Dendritic cell treated with granulocyte-macrophage colony-stimulating factor and Interleukin-4, amounts not matched to agents 40 ng/mL and 50 ng/mL, for 4 days (primary cell): ENCODE measurements at regions not wholly inside any gene's neighbourhood (a gene's known extent, or its start where the extent isn't known, plus 50 kb on each side); places are given as distances from the start of the nearest gene placed in this dataset.

Experiments used
- H3K27ac Mint-ChIP-seq: one replicate; pipeline ENCODE4 v1.8.0; 2022; ENCODE audit warnings: mild to moderate bottlenecking, mixed read lengths
- H3K27me3 Mint-ChIP-seq: one replicate; pipeline ENCODE4 v1.8.0; 2022; ENCODE audit warnings: mild to moderate bottlenecking, mixed read lengths
- H3K36me3 Mint-ChIP-seq: one replicate; pipeline ENCODE4 v1.8.0; 2022; ENCODE audit warnings: low read depth, mixed read lengths
- H3K4me1 Mint-ChIP-seq: one replicate; pipeline ENCODE4 v1.8.0; 2022; ENCODE audit warnings: low read depth, mixed read lengths
- H3K4me3 Mint-ChIP-seq: one replicate; pipeline ENCODE4 v1.8.0; 2022; ENCODE audit warnings: mild to moderate bottlenecking, moderate library complexity, mixed read lengths
- H3K9me3 Mint-ChIP-seq: one replicate; pipeline ENCODE4 v1.8.0; 2022; ENCODE audit warnings: mixed read lengths
- intact Hi-C: fragments of 100-400 bp; cut with micrococcal nuclease; formaldehyde crosslinking; loops from one replicate; pipeline ENCODE4 v1.15.0; 2022

DNA sequence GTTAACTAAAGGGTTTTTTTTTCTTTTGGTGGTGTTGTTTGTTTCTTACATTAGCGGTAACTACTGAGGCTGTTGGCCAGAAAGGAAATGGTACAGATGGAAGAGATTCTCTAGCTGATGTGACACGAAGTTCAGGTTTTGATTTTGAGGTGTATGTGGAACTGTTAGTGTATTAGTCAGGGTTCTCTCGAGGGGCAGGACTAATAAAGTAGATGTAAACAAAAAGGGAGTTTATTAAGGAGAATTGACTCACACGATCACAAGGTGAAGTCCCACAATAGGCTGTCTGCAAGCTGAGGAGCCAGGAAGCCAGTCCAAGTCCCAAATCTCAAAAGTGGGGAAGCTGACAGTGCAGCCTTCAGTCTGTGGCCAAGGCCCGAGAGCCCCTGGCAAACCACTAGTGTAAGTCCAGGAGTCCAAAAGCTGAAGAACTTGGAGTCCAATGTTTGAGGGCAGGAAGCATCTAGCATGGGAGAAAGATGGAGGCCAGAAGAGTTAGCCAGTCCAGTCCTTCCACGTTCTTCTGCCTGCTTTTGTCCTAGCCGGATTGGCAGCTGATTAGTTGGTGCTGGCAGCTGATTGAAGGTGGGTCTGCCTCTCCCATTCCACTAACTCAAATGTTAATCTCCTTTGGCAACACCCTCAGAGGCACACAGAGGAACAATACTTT is 577.6 kb downstream of the EFNB2 start:
- no peaks in the 10 kb centered on the region for H3K36me3 Mint-ChIP-seq
- no peaks in the 10 kb centered on the region for H3K4me1 Mint-ChIP-seq
- no peak overlapping the region for H3K27ac Mint-ChIP-seq
- H3K9me3 Mint-ChIP-seq: peaks cover 43% of the 10 kb centered on the region
- intact Hi-C loops: no loop called here
- H3K4me3 Mint-ChIP-seq: no peak overlapping the region
- no peaks in the 10 kb centered on the region for H3K27me3 Mint-ChIP-seq

DNA sequence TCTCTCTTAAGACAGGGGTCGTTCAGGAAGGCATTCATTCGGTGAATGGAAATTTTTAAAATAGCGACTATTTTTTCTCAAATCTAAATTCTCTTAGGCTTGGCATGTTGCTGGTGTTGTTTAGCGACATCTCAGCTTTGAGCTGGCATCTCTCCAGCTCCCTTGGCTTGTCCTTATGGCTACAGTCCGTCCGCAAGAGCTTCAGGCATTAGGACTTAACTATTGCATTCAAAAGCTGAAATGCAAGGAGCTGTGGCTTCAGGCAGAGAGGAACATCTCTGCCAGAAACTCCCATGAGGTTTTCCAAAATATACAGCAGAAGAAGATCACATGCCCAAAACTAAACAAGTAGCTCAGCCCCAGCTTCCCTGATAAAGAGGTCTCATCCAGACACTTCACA is 578.5 kb downstream of the EFNB2 start:
- H3K4me3 Mint-ChIP-seq: no peak overlapping the region
- intact Hi-C loops: no loop called here
- H3K9me3 Mint-ChIP-seq: peaks cover 43% of the 10 kb centered on the region
- no peaks in the 10 kb centered on the region for H3K36me3 Mint-ChIP-seq
- no peaks in the 10 kb centered on the region for H3K27me3 Mint-ChIP-seq
- H3K27ac Mint-ChIP-seq: no peak overlapping the region
- H3K4me1 Mint-ChIP-seq: no peaks in the 10 kb centered on the region

DNA sequence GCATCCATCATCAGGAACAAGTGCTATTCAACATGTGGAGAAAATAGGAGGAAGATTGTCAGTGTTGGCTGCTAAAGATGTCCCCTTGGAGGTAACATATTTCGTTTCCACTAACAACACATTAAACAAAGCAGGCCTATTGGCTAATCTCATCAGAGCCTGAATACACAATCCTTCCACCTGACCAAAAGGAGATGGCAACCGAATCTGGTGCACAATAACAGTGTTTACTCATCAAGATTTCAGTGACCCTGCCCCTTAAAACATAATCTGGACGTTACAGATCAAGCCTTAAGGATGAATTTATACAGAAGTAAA is 582.5 kb downstream of the EFNB2 start:
- H3K9me3 Mint-ChIP-seq: peaks cover 24% of the 10 kb centered on the region
- H3K4me1 Mint-ChIP-seq: no peaks in the 10 kb centered on the region
- H3K27me3 Mint-ChIP-seq: no peaks in the 10 kb centered on the region
- no peak overlapping the region for H3K4me3 Mint-ChIP-seq
- intact Hi-C loops: no loop called here
- H3K27ac Mint-ChIP-seq: no peak overlapping the region
- no peaks in the 10 kb centered on the region for H3K36me3 Mint-ChIP-seq

DNA sequence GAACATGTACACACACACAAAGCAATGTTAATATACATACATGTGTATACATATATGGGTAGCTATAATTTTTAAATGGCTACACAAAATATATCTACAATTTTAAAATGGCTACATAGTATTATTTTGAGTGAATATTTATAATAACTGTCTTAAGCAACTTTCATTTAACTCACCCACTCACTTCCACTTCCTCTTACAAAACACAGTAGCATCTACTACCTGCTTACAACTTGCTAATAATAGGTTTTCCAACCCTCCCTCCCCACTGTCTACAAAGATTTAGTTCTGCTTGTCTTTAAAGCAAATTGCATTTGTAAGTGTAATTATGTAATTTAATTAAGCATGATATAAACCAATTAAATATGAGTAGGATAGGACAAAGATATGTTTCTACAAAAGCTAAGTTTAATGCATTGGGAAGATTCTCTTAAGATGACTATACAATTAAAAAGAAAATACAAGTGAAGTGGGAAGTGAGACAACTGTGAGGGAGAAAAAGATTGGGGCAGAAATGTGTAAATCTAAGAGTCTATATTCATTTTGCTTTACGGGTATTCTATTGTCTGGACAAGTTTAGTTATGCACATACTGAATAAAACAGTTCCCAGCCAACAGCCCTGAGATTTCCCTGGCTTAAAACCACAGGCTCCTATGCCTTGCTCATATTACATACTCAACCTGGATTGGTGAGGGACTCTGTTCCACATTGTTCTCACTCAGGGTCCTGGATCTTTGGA is 583.1 kb downstream of the EFNB2 start:
- Mint-ChIP-seq H3K36me3 (no peaks in the 10 kb centered on the region), H3K9me3 (peaks cover 23% of the 10 kb centered on the region), H3K27me3 (no peaks in the 10 kb centered on the region), H3K4me3 (no peak overlapping the region), H3K27ac (no peak overlapping the region), H3K4me1 (no peaks in the 10 kb centered on the region)
- intact Hi-C loops: no loop called here

DNA sequence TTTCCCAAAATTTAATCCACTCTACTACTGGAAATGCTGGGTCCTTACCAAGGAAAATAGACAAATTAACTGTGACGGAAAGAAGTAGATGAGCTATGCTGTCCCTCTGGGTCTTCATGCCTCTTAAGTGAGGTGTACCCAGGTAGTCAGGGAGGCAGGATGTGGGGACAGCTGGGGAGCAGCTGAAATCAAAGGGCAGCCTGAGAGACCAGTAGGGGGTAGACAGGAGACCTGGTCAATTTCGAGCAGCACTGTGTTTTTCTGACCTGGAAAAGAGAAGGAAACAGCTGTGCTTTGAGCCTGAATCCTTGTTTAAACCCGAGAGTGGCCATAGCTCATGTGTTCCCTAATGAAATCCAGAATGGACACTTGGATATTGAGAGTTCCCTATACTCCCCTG is 587.3 kb downstream of the EFNB2 start:
- intact Hi-C loops: no loop called here
- no peaks in the 10 kb centered on the region for H3K36me3 Mint-ChIP-seq
- no peaks in the 10 kb centered on the region for H3K27me3 Mint-ChIP-seq
- H3K4me1 Mint-ChIP-seq: no peaks in the 10 kb centered on the region
- no peak overlapping the region for H3K27ac Mint-ChIP-seq
- H3K9me3 Mint-ChIP-seq: peaks cover 29% of the 10 kb centered on the region
- H3K4me3 Mint-ChIP-seq: no peak overlapping the region

DNA sequence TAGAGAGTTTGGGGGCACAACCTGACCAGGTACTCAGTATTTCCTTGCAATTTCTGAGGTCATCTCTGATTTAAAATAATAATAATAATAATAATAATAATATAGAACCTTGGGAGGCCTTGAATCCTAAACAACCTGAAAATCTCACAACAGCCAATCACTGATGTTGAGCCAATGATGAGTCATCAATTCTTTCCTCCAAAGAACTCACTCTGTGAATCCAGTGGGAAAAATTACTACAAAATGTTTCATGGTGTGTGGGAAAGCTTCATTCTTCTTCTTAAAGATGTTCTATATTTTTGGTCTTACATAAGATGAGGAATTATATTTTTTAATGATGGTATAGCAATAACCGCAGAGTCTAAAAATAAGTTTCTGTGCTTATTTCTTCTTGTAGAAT is 594.6 kb downstream of the EFNB2 start:
- H3K36me3 Mint-ChIP-seq: no peaks in the 10 kb centered on the region
- intact Hi-C loops: no loop called here
- H3K9me3 Mint-ChIP-seq: peaks cover 47% of the 10 kb centered on the region
- no peak overlapping the region for H3K4me3 Mint-ChIP-seq
- no peaks in the 10 kb centered on the region for H3K27me3 Mint-ChIP-seq
- no peak overlapping the region for H3K27ac Mint-ChIP-seq
- H3K4me1 Mint-ChIP-seq: no peaks in the 10 kb centered on the region

DNA sequence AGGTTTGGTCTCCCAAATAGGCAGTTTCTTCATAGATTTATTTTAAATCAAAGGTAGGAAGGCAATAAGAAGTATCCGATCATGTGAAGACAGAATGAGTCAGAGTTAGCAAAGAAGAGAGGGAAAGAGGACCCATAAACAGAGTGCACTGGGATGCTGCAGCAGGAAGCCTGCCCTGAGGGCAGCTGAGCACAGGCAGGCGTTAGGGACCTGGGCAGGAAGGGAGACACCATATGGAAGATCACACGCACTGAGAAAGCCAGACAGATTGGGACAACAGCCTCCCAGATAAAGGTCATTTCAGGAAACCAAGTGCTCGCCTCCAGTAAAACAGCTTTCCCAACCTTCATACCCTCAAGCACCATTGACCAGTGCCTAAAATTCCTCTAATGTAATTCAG is 598.0 kb downstream of the EFNB2 start:
- intact Hi-C loops: no loop called here
- H3K4me3 Mint-ChIP-seq: no peak overlapping the region
- no peaks in the 10 kb centered on the region for H3K4me1 Mint-ChIP-seq
- H3K9me3 Mint-ChIP-seq: peaks cover 42% of the 10 kb centered on the region
- no peaks in the 10 kb centered on the region for H3K27me3 Mint-ChIP-seq
- H3K36me3 Mint-ChIP-seq: no peaks in the 10 kb centered on the region
- H3K27ac Mint-ChIP-seq: no peak overlapping the region

DNA sequence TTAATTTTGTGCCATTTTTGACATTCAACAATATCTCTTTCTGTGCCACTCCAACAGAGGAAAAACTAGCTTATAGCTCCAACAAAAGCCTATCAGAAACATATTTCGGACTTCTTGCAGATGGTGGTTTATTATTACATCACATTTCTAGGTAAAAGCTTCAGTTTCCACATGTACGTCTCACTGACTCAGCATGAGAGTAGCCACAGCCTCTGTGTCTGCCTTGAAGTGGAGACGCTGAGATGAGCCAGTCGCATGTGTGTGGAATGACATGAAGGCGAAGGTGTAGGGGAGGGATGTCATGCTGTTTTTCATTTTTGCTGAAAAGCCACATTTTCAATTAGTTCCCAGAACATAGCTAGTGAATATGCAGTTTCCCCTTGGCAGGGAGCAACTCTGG is 598.6 kb downstream of the EFNB2 start:
- Mint-ChIP-seq H3K4me3 (no peak overlapping the region), H3K36me3 (no peaks in the 10 kb centered on the region), H3K4me1 (no peaks in the 10 kb centered on the region), H3K27ac (no peak overlapping the region), H3K27me3 (no peaks in the 10 kb centered on the region), H3K9me3 (peaks cover 38% of the 10 kb centered on the region)
- intact Hi-C loops: no loop called here

DNA sequence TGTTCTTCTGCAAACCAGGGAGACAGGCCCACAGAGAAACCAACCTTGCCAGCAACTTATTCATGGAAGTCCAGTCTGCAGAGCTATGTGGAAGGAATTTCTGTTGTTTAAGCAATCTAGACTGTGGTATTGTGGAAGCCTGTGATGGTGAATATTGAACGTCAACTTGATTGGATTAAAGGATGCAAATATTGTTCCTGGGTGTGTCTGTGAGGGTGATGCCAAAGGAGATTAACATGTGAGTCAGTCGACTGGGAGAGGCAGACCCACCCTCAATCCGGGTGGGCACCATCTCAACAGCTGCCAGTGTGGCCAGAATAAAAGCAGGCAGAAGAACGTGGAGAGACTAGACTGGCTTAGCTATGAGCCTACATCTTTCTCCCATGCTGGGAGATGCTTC is 606.0 kb downstream of the EFNB2 start:
- no peaks in the 10 kb centered on the region for H3K36me3 Mint-ChIP-seq
- intact Hi-C loops: no loop called here
- H3K4me3 Mint-ChIP-seq: no peak overlapping the region
- H3K27me3 Mint-ChIP-seq: no peaks in the 10 kb centered on the region
- no peak overlapping the region for H3K27ac Mint-ChIP-seq
- no peaks in the 10 kb centered on the region for H3K4me1 Mint-ChIP-seq
- peaks cover 30% of the 10 kb centered on the region for H3K9me3 Mint-ChIP-seq

DNA sequence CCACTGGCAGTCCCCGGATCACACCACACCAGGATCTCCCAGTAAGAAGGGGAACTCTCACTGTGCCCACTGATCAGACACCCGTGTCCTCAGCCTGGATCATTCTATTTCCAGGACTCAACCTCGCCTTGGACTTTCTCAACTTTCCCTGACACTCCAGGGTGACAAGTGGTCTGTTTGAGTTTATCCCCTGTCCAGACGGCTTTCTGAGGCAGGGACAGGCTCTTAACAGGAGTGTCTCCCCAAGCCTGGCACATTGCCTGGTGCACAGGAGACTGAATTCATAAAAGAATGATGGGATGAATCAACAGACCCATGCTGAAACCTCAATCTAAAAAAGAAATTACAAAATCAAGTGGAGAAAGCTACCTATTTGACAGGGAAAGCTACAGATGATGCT is 606.6 kb downstream of the EFNB2 start:
- no peaks in the 10 kb centered on the region for H3K36me3 Mint-ChIP-seq
- intact Hi-C loops: no loop called here
- H3K9me3 Mint-ChIP-seq: peaks cover 30% of the 10 kb centered on the region
- H3K4me3 Mint-ChIP-seq: no peak overlapping the region
- H3K27ac Mint-ChIP-seq: no peak overlapping the region
- no peaks in the 10 kb centered on the region for H3K4me1 Mint-ChIP-seq
- H3K27me3 Mint-ChIP-seq: no peaks in the 10 kb centered on the region

DNA sequence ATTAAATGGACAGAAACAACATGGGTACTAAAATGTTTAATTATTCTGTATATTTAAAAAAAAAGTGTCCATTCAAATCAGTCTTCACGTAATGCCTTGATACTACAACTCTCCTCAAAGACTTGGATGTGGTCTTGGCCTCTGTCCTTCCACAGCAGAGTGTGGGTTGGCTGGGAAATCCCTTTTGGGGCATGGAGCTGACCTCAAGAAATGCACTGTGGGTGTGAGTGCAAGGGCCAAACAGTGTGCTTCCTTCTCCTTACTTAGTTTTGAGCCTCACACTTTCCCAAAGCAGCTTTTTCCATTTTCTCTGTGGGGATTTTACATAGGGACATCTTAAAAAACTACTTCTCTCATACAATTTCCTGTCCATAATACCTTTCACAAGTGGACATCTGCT is 607.4 kb downstream of the EFNB2 start:
- no peaks in the 10 kb centered on the region for H3K27me3 Mint-ChIP-seq
- peaks cover 30% of the 10 kb centered on the region for H3K9me3 Mint-ChIP-seq
- H3K4me3 Mint-ChIP-seq: no peak overlapping the region
- intact Hi-C loops: no loop called here
- H3K4me1 Mint-ChIP-seq: no peaks in the 10 kb centered on the region
- no peaks in the 10 kb centered on the region for H3K36me3 Mint-ChIP-seq
- no peak overlapping the region for H3K27ac Mint-ChIP-seq

DNA sequence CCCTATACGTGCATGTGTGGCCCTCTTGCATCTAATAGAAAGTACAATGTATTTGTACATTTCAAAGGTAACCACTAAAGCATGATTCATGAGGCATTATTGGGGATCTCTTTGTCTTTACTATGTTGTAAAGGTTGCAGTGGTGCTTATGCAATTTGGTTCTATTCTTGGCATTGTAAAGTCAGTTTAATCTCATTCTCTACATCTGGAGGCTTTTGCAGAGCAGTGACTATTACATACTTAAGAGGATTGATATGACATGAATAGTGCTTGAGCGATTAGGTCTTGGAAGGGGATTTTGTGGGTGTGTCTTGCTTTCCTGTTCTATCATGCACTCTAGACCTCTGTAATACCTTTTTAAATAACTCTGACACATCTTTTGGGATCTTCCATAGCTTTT is 610.0 kb downstream of the EFNB2 start:
- Mint-ChIP-seq H3K27me3 (no peaks in the 10 kb centered on the region), H3K36me3 (no peaks in the 10 kb centered on the region), H3K27ac (no peak overlapping the region), H3K4me3 (no peak overlapping the region), H3K4me1 (no peaks in the 10 kb centered on the region), H3K9me3 (peaks cover 38% of the 10 kb centered on the region)
- intact Hi-C loops: no loop called here

DNA sequence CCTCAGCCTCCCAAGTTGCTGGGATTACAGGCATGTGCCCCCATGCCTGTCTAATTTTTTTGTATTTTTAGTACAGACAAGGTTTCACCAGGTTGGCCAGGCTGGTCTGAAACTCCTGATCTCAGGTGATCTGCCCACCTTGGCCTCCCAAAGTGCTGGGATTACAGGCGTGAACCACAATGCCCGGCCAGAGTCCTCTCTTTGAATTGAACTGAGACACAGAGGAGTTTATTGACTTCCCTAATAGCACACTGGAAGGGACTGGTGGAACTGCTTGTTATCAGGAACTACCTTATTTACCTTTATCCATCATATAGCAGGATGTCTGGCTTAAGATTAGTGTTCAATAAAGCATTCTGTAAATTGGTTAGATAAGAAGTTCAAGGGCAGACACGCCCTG is 613.8 kb downstream of the EFNB2 start:
- intact Hi-C loops: no loop called here
- Mint-ChIP-seq H3K9me3 (peaks cover 17% of the 10 kb centered on the region), H3K36me3 (no peaks in the 10 kb centered on the region), H3K27ac (no peak overlapping the region), H3K27me3 (no peaks in the 10 kb centered on the region), H3K4me3 (no peak overlapping the region), H3K4me1 (no peaks in the 10 kb centered on the region)

DNA sequence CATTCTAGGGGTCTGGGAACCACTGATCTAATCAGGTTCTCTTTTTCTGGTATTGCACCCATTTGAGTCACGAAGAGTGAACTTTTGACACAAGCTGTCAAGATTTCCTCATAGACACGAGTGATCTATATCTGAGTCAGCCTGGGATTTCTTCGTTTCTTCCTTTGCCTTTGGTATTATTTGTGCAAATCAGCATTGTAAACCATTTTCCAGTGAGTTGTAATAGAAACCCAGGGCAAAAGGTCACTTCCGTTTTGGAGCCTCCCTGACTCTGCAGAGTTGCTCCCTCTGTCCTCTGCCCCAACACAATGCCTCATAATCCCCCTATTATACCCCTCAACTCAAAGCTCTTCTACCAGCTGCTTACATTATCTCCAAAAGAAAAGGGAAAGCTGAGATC is 615.1 kb downstream of the EFNB2 start:
- H3K27ac Mint-ChIP-seq: no peak overlapping the region
- no peaks in the 10 kb centered on the region for H3K27me3 Mint-ChIP-seq
- H3K36me3 Mint-ChIP-seq: no peaks in the 10 kb centered on the region
- H3K9me3 Mint-ChIP-seq: peaks cover 17% of the 10 kb centered on the region
- H3K4me3 Mint-ChIP-seq: no peak overlapping the region
- no peaks in the 10 kb centered on the region for H3K4me1 Mint-ChIP-seq
- intact Hi-C loops: no loop called here
